CD4-positive, alpha-beta T cell treated with Interleukin-21 for 1 hour (primary cell): ENCODE measurements at regions not wholly inside any gene's neighbourhood (a gene's known extent, or its start where the extent isn't known, plus 50 kb on each side); places are given as distances from the start of the nearest gene placed in this dataset.

ENCODE experiments used
- DNase-seq: peaks from one replicate; pipeline ENCODE4 v3.0.0-alpha.2; 2020

DNA sequence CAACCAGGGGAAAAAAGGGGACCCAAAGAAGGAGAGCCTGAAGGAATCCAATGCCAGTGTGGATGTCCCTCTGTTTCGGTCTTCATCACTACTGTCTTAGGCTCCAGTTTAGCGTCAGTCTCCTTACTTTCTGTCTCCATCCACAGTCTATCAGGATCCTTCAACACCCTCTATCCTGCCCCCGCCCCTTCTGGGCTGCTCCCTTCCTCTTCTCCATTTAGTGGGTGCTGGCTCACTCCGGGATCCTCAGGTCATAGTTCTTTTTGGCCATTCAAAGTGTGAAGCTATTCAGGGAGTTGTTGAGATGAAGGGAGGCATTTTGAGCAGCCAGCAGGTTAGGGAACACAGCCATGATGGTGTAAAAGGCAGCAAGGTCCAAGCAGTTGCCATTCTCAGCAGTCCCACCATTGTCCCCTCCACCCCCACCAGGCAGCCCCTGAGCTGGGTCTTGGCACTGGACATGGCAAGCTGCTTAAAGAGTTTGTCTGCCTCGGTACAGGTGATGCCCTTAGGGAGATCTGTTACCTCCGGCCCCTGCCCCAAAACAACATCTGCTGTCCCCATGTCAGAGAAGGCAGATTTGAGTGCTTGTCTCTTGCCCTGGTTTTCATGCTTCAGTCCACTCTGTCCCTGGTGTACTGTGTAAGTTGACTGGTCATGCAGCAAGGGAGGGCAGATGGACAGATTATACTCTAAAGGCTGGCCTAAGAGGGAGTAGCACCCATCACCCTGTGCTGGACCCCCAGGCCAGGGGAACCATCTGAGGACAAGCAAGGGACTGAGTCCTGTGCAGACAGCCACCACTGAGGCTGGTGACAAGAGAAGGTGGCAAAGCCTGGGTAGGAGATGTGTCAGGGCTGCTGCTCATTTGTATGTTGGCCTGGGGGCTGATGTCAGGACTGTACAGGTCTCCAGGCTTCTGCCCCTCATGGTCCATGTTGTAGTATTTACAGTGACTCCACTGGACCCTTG, 842.0 kb downstream of the HACE1 start:
- no peak for DNase-seq

DNA sequence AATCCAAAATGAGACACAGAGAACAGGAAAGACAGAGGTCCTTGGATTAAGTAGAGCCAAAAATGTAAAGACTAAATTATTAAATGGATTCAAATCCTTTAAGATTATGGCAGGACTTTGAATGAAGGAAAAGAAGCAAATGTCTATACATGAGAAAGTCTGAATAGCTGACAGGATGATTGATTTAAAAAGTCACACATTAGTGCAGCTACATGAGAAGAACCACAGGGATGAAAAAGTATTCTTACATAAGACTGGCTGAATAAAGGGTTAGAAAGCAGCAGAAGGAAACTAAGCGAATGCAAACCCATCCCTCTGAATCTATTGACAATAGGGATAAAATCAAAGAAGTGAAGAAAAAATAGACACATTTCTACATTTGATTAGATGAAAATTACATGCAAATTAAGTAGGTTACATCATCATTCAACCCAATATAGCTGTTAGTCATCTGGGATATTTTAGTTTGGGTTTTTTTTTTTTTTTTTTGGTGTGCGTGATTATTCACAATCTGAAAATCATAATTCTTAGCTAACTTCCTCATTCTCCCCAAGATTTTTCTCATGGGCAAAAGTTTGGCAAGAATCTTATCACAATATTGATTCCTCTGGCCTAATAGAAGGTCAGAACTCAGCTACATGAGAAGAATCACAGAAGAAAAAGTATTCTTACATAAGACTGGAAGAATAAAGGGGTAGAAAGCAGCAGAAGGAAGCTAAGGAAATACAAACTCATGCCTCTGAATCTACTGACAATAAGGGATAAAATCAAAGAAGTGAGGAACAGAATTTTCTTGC, 845.4 kb downstream of the HACE1 start:
- no peak for DNase-seq

DNA sequence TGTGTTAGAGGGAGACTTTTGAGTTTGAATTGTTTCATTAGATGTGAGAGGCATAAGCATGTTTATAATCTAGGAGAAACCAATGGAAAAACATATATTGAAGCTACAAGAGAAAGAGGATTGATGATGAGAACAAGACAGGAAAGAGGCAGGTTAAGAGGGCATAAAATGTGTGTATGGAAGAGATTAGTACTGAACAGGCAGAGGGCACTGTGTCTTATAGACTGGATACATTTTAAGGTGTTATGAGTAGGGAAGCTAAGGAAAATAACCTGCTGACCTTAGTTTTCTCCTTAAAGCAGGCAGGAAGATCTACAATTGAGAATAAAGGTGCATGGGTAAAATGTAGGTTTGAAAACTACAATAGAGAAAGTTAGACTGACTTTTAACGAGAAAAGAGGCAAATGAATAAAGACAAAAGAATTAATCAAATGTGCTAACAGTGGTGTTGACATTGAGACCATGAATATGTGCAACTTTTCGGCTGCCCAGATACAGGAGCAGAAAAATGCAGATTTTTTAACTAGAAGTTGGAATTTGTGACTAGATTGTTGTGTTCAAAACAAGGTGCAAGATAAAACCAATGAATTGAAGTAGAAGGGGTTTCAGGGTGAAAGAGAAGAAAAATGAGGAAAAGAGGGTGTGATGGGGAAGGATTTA, 846.3 kb downstream of the HACE1 start:
- no peak for DNase-seq

DNA sequence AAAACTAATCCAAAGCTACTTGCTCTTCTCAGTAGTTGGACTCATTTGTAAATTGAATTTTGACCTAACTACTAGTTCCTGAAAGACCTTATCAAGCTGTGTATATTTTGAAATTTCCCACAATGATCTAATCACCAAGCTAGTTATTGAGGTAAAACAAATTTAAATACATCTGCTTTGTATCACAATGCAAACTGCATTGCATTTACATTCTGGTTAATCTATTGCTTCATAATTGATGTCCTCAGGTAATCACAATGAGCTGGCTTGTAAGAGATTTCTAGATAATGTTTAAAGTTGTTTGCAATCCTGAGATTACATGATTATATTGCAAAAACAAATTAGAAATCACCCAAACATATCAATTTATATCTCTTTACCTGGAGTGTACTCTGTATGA, 848.8 kb downstream of the HACE1 start:
- DNase-seq, result no peak

DNA sequence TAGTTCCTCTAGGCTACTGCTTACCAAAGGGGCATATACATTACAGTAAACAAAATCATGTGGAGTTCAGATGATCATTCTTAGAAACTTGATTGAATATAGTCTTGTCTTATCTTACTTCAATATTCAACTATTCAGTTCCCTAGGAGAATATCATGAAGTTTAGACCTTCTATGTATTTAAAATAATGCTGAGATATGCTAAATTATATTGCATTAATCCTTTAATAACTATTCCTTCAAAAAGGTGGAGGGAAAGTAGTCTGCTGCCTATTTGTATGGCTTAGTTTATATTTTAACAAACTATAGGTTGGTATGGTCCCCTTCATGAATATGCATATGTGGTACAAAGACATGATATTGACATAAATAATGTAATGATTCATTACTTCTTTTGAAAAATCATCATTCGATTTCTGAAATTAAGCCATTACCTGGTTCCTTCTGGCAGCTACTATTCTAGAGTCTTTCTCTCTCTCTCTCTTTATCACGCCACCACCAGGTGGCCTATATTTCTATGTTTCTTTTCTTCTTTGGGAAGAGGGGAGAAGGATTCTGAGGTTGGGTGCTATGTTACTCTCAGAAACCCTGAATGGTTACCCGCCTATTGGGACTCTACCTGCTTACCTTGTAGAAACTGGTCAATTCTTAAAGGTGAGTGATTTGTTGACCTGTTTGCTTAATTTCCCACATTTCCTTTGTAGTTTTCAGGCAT, 855.8 kb downstream of the HACE1 start:
- DNase-seq, result no peak

DNA sequence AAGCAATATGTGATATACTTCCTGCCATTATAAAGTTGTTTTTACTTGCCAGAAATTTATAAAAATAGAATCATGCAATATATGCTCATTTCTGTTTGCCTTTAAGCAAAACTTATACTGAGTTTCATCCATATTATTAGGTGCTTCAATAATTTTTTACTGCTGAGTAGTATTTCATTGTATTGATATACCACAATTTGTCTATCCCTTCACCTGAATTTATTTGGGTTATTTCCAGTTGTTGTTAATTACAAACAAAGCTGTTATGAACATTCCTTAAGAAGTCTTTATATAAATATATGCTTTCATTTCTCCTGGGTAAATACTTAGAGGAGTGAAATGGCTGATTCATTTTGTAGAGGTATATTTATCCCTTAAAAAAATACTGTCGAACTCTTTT, 864.1 kb downstream of the HACE1 start:
- no peak for DNase-seq

DNA sequence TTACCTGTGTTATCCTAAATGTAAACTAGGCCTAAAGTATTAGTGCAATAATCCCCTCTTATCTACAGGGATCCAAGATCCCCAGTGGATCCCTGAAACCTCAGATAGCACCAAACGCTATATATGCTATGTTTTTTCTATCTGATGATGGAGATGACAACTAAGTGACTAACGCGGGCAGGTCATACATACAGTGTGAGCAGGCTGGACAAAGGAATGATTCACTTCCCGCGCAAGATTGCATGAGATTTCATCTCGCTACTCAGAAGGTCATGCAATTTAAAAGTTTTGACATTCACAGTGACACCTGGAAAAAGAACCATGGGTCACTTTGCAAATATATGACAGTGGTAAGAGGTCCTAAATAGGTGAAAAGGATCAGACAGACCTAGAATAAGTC, 875.9 kb downstream of the HACE1 start:
- no peak for DNase-seq

DNA sequence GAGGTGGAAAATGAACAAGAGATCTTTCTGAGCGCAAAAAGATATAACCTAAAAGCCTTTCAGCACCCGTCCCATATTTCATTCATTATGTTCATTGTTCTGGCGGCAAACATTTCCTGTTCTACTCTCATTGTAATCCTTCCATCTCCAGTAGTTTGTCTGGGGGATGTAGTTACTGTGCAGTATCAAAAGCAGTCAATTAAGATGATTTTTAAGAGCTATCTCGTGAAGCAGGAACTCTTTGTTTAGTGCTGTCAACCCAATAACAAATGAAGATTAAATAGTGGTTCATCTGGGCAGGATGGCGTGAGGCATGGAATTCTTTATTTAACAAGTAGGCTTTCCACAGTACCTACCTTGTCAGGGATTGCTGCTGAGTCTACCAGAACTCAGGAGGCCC, 876.7 kb downstream of the HACE1 start:
- DNase-seq, result no peak

DNA sequence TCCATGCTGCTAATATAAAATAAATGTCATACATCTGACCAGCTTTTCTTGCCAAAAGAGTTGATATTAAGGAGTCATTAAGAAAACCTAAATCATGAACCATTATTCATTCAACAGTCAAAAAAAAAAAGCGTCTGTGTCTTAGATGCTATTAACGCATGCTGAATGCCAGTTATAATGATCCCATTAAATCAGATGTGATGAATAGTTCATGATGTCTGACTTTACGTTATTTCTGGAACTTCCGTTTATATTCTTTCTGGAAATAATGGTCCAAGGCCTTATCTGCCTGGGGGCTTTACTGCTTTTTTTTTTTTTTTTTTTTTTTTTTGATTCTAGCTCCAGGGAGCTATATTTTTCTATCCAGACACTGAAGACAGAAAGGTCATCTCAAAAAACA, 877.1 kb downstream of the HACE1 start:
- no peak for DNase-seq

DNA sequence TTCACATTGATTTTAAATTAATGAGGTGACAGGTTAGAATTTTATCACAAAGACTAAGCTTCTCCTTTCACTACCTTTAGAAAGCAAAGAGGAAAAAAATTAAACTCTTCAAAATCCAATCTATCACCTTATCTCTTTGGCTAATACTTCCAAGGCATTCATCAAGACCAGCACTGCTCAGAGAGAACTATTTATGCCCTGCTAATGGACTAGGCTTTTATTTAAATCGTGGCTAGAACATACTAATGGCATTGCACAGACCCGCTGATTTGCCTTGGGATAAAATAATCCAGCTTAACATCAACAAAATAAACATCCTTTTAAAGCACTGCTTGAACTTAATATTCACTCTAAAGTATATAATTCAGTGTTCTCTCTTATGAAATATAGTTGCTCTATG, 880.4 kb downstream of the HACE1 start:
- DNase-seq, result no peak

DNA sequence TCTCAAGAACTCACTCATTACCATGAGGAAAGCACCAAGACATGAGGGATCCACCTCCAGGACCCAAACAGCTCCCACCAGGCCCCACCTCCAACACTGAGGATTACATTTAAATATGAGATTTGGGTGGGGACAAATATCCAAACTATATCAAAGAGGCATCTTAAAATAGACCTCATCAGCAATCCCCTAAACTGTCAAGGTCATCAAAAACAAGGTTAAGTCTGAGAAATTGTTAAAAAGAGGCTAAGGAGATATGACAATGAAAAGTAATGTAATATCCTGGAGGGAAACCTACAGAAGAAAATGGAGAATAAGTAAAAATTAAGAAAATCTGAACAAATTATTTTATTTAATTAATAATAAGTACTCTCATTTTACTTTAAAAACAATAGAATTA, 922.3 kb downstream of the HACE1 start:
- no peak for DNase-seq

DNA sequence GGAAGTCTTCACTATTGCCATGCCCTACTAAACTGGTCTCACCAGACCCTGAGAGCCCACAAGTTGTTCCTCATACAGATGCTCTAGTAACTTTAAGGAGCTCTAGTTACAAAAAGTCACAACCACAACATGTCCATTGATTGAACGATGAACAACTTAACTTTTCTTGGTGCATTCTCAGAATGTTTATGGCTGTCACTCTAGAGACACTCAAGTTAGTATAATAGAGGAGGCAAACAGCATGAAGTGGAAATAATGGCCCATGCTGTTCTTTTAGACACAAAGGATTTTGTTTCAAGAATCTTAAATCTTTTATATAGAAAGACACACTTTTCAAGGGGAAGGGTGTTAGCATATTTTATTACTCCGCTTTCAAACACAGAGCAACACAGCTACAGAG, 934.4 kb downstream of the HACE1 start:
- no peak for DNase-seq

DNA sequence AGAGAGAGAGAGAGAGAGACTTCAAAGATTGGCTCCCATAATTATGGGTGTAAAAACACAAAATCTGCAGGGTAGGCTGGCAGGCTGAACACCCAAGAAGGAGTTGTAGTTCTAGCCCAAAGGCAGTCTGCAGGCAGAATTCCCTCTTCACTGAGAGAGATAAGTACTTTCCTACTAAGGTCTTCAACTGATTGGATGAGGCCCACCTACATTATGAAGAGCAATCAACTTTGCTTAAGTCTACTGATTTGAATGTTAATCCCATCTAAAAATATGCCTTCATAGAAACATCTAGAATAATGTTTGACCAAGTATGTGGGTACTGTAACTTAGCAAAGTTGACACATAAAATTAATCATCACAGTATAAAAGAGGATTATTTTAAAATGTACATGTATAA, 949.7 kb downstream of the HACE1 start:
- DNase-seq, result no peak

DNA sequence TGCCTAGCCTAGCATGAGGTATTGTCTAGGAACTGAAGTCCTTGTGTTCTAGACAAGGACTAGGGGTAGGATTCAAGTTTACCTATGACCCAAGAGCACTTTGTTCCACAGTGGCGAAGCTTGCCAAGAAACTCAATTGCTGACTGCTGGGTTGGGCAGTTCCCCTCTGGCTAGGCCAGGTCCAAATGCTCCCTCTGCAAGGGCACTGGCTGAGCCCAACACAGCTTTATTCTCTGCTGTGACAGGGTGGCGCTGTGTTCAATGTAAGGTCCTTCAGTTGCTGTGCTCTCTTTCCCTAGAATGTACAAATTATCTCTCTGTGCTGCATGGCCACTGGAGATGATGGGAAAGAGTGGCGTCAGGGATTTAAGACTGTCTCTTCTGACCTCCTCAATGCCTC, 950.8 kb downstream of the HACE1 start:
- DNase-seq, result no peak

DNA sequence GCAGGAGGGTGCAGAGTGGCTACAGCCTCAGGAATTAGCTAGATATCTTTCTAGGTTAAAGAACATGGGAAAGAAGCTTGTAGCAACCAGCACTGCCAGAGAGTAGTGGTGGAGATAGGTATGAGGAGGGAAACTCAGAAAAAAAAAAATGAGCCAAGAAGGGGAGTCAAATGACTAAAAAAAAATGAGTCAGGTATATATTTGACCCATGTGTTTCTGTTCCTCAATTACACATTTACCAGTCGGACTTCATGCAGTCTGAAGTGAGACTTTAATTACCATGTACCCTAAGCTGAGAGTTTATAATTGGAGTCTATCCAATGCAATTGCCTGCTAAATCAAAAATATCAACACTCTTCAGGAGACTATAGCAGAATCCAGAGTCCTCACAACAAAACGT, 964.6 kb downstream of the HACE1 start:
- no peak for DNase-seq

DNA sequence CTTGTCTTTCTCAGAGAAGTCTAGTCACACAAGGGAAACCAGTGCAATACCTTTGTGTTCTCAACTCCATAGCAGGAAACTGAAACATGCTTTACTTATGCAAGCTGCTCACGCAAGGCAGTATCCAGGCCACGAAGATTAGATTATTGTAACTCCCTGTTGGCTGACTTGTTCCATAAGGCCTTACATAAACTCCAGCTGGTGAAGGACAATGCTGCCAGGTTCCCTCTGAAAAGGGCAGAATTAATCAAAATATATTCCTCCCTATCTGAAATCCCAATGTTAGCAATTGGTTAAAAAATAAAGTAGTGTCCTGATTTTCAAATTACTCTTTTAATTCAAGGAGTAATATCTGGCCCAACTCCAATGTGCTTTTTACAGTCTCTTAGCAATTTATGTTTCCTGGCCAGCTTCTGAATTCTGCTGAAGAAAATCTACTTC, 966.6 kb downstream of the HACE1 start:
- DNase-seq, result no peak

DNA sequence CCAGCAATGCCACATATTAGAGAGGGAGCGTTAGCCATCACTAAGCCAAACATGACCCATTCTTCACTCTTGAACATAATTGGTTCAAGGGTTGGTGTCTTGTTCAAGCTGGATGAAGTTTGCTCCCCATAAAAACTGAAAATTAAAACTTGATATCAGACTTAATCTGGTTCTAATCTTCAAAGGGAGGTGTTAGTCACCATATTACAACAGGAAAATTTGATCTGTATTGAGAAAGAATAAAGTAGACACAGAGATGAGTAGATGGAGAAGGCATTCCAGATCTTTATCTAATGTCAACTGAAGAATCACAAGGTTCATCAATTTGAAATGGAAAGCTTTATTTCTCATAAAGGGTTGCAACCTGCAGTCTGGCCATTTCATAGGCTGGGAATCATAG, 972.8 kb downstream of the HACE1 start:
- DNase-seq, result no peak

DNA sequence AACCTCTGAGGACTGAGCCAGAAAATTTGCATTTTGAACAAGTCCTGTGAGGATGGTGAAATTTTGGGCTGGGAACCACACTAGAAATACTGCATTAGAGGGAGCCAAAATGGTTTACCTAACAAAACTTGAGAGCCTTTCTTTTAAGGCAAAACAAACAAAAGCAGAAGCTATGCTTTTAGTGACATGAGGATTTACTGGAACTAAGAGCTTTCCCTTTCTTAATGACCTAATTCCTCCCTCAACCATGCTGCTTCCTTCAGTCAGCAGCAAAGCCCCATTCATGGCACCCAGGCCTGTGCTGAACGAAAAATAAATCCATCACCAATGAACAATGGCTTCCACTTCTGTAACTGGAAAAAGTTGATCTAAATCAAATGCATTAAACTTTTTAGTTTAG, 974.3 kb downstream of the HACE1 start:
- DNase-seq, result no peak

DNA sequence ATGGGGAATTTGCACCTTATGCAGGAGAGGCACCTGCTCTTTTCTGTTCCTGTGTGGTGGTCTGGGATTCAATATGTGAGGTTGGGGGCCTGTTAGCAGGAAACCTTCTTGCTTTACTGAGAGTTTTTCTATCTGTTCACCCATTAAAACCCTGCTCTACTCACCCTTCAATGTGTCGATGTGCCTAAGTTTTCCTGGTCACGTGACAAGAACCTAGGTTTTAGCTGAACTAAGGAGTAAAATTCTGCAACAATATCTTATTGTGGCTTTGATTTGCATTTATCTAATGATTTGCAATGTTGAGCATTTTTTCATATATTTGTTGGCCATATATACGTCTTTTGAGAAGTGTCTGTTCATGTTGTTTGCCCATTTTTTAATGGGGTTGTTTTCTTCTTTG, 979.9 kb downstream of the HACE1 start:
- DNase-seq, result no peak

DNA sequence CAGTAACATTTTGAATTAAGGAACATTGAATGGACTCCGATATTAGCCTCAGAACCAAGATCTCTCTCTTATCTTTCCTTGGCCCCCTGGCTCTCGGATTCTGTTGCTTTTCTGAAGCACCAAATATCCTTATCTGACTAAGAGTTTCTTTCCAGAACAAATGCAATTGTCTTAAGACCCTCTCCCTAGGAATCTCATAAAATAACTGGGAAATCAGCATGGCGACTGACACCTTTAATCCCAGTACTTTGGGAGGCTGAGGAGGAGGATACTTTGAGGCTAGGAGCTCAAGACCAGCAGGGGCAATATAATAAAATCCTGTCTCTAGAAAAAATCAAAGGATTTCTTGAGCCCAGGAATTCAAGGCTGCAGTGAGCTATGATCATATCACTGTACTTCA, 984.5 kb downstream of the HACE1 start:
- no peak for DNase-seq

DNA sequence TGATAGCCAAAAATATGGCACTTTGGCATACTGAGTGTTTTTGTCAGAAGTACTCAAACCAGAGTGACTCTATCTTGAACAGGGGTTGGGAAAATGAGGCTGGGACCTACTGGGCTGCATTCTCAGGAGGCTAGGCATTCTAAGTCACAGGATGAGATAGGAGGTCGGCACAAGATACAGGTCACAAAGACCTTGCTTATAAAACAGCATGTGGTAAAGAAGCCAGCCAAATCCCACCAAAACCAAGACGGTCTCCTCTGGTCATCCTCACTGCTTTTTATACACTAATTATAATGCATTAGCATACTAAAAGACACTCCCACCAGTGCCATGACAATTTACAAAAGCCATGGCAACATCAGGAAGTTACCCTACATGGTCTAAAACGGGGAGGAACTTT, 985.1 kb downstream of the HACE1 start:
- DNase-seq, result no peak

DNA sequence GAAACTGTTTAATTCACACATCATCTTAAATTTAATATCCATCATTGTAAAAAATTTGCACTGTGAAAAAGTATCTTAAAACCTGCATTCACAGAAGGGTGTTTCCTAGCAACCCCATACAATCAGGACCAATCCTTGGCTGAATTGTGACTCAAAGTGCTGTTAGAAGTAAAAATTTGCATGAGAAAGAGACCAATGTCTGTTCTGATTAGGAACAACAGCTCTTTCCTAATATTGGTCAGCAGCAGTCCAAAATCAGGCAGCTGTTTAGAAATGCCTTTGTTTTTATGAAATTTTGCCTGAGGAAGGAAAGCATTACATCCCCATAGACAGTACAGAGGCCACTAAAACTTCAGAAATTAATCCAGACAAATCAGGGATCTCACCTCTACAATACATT, 987.0 kb downstream of the HACE1 start:
- DNase-seq, result no peak

DNA sequence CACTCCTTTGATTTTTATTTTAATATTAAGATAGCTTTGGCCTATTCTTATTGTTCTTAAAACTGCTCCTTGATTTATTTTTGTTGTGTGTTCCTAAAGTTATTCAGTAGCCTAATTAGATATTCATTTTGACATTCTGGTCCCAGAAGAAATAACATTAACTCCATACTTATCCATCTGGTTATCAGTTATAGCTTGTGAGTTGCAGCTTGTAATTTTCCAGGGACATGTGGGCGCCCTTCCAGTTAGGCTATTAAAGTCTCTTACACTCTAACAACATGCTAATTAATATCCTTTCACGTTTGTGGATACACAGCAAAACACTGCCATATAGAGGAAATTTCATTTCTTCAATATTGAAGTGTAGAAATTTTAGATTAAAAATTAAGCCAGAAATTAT, 987.5 kb downstream of the HACE1 start:
- no peak for DNase-seq
